GM12865 (cell line): ENCODE measurements at regions not wholly inside any gene's neighbourhood (a gene's known extent, or its start where the extent isn't known, plus 50 kb on each side); places are given as distances from the start of the nearest gene placed in this dataset.
A peak's percentile ranks its signal among the peaks of the same experiment; 100 is the strongest.

Experiments
- DNase-seq: peaks from one replicate; pipeline ENCODE4 v3.0.0; 2010; ENCODE audit warnings: low read depth
- H3K4me3 ChIP-seq: 2 replicates; pipeline ENCODE4 v1.5.1; 2011; ENCODE audit warnings: mild to moderate bottlenecking, low read depth, low read length, control low read depth
- CTCF ChIP-seq: IDR thresholded peaks from 2 replicates; pipeline ENCODE4 v1.5.1; 2011; ENCODE audit warnings: low read length, control low read depth, low read depth, inconsistent platforms; ENCODE audit not compliant: insufficient read depth; ENCODE audit errors: missing control alignments

GRCh38 chr5:163963881-163964280, 458.5 kb downstream of the MAT2B start:
- no peak overlapping the region for H3K4me3 ChIP-seq
- DNase-seq: no peak
- TF ChIP-seq CTCF: no peak

GRCh38 chr5:163964671-163965070, 459.3 kb downstream of the MAT2B start:
- no peak overlapping the region for H3K4me3 ChIP-seq
- no peak for TF ChIP-seq CTCF
- no peak for DNase-seq

DNA sequence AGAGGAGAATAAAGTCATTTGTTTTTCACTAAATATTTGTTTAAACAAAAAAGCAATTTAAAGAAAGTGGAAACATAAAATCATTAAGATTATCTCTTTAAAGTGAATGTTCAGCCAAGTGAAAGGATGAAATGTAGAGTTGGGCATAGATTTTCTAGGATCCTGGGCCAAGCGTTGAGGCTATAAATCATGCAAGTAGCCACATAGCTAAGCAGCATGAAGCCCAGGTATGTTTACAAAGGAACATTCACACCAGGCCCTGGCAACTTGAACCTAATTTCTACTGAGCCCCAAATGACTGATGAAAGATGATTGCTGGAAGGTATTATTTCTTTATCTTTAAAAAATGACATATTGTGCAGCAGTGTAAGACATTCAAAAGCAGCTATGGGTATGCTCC, 461.8 kb downstream of the MAT2B start:
- H3K4me3 ChIP-seq: no peak overlapping the region
- no peak for TF ChIP-seq CTCF
- no peak for DNase-seq

DNA sequence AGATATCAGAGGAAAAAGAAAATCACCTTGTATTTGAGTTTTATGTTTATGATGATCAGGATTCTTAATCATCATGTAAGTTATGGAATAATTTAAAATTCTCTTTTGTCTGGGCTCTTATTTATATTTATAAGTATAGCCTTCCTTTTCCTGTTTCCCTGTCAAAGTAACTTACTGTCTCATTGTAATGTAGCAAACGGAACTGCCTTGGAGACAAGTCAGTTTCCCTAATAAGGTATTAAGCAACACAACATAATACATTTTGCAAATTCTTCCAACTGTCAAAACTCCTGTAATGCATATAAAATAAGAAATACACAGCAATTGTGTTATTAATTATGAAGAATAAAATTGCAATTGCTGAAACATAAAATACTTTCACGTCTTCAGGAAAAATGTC, 463.2 kb downstream of the MAT2B start:
- DNase-seq: no peak
- no peak overlapping the region for H3K4me3 ChIP-seq
- TF ChIP-seq CTCF: no peak

DNA sequence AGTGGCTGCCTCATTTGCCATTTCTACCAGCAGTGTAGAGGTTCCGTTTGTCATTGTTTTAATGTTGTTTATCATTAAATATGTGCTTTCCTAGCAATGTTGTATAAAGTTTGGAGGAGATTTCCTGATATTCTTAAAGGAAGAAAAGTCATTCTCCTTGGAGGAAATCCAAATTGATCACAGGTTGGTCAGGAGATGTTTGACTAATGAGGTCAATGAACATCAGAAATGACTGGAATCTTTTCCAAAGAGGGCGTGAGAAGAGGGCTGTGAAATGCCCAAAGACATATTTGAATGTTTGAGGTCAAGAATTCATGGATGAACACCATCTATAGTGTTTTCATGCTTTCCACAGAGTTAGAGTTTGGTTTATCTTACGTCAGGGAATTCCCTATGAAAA, 471.3 kb downstream of the MAT2B start:
- H3K4me3 ChIP-seq: no peak overlapping the region
- no peak for DNase-seq
- no peak for TF ChIP-seq CTCF

DNA sequence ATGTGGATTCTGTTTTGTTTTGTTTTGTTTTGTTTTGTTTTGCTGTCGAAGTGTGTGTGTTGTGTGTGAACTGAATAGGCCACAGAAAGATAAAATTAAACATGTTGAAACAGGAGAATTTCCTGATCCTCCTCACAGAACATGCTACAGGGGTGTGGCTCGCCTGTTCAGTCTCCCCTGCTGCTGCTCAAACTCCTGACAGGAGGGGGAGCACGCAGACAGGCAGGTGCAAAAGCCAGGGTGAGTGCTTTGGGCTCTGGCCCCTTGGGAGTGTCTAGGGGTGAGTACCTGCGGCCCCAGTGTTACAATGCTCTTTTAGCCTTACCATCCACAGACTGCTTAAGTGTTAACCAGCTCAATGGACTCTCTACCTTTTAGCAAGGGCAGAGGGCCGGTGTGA, 473.5 kb downstream of the MAT2B start:
- TF ChIP-seq CTCF: peak; percentile 27
- peak; percentile 43 for DNase-seq
- H3K4me3 ChIP-seq: no peak overlapping the region

DNA sequence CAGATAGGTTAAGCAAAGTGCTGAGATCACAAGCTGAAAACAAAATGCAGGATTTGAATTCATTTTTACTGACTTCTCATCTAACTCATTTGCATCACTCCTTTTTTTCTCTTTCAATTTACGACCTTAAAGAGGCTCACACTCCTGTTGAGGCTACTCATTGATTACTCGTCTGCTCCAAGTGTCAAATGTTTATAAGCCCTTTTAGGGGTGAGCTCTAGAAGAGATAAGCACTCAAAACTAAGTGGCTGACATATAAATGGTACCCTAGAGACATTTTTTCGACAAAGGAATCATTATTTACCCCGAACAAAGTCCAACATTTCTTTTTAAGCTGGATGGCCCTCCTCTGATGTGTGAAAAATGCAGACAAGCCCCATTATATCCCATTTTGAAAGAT, 483.1 kb downstream of the MAT2B start:
- no peak for TF ChIP-seq CTCF
- no peak overlapping the region for H3K4me3 ChIP-seq
- no peak for DNase-seq
